ENCODE measurements at regions not wholly inside any gene's neighbourhood (a gene's known extent, or its start where the extent isn't known, plus 50 kb on each side); places are given as distances from the start of the nearest gene placed in this dataset.
A peak's percentile ranks its signal among the peaks of the same experiment; 100 is the strongest.
"Not testable (repeated sequence)": the region's sequence is repeated elsewhere in the genome, so short reads cannot be mapped to it uniquely, and the experiment has no call there.

DNA sequence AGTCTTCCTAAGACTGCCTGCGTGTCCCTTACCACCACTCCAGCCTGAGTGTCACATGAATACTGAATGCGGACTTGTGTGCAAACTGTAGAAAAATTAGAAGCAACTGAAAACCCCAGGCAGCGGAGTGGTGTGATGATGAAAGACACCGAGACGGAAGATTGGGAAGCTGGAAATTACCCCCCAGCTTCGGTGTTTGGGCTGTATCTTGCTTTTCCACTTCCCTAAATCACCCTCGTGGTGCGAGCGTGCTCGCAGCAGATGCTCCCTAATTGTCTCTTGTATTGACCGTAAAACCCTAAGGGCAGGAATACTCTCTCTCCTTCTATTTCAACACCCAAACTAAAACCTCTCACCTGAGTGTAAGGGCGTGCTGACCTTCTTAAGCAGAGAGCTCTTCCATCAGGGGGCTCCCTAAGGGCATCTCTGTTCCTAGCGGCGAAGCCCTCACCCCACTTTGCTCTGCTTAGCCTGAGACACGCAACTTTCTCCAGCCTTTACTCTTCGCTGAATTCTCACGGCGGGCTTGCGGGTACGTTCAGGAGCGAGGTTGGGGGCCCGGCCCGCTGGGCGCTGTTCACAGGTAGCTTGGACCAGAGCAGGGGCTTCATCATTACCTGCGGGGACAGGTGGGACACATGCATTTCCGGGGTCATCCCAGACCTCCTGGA lies 62.4 kb downstream of the CRYBB2 start:
- DNase-seq (ENCODE audit: low spot score), result no peak

GRCh38 chr22:25282346-25282670 lies 62.9 kb downstream of the CRYBB2 start:
- no peak for DNase-seq (ENCODE audit: low spot score)

- DNase-seq (ENCODE audit: low spot score), result no peak
Observed at GRCh38 chr22:25282671-25283561, 63.5 kb downstream of the CRYBB2 start.

- not testable (repeated sequence) for DNase-seq (ENCODE audit: low spot score)
Observed at GRCh38 chr22:25288481-25288880, 69.0 kb downstream of the CRYBB2 start.

- DNase-seq (ENCODE audit: low spot score), result not testable (repeated sequence)
Observed at GRCh38 chr22:25301912-25302311, 82.5 kb downstream of the CRYBB2 start.

- DNase-seq (ENCODE audit: low spot score), result not testable (repeated sequence)
Observed at GRCh38 chr22:25309586-25309985, 90.1 kb downstream of the CRYBB2 start.

DNA sequence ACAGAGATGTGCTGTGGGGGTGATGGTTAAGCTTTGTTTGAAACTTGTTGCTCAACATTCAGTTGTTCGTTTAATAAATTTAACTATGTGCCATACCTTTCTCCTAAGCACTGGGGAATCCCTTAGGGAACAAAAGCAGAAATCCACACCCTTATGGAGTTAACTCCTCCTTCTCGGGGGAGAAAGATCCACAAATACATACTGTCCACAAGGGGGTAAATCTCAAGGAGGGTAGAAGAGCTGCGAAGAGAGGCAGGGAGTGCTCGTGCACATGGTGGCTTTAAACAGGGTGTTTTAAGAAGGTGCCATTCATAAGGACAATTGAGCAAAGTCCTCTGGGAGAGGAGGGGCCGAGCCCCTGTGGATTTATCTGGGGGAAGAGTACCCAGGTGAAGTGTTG lies 92.5 kb downstream of the CRYBB2 start:
- not testable (repeated sequence) for DNase-seq (ENCODE audit: low spot score)

- no peak for DNase-seq (ENCODE audit: low spot score)
Observed at GRCh38 chr22:25318081-25318823, 98.8 kb downstream of the CRYBB2 start.

GRCh38 chr22:25327018-25327755 lies 107.7 kb downstream of the CRYBB2 start:
- DNase-seq (ENCODE audit: low spot score), result no peak

- DNase-seq (ENCODE audit: low spot score), result no peak
Observed at GRCh38 chr22:25331050-25331449, 111.6 kb downstream of the CRYBB2 start.

GRCh38 chr22:25331911-25332310 lies 112.5 kb downstream of the CRYBB2 start:
- DNase-seq (ENCODE audit: low spot score), result not testable (repeated sequence)

DNA sequence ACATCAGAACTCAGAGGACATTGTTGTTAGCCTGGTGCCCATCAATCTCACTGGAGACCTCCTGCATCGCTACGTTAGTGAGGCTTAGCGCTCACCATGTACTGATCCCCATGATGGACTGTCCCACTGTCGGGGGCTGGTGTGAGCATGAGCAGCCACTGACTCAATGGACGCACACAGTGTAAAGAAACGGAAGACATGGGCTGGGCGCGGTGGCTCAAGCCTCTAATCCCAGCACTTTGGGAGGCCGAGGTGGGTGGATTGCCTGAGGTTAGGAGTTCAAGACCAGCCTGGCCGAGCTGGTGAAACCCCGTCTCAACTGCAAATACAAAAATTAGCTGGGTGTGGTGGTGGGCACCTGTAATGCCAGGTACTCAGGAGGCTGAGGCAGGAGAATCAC lies 112.9 kb downstream of the CRYBB2 start:
- DNase-seq (ENCODE audit: low spot score), result no peak

- DNase-seq (ENCODE audit: low spot score), result peak; percentile 51
Observed at GRCh38 chr22:25334162-25334490, 114.7 kb downstream of the CRYBB2 start.

DNA sequence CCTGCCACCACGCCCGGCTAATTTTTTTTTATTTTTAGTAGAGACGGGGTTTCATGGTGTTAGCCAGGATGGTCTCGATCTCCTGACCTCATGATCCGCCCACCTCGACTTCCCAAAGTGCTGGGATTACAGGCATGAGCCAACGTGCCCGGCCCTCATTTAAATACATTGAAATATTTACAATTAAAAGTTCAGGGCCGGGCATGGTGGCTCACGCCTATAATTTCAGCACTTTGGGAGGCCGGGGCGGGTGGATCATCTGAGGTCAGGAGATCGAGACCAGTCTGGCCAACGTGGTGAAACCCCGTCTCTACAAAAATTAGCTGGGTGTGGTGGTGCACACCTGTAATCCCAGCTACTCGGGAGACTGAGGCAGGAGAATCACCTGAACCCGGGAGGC lies 115.2 kb downstream of the CRYBB2 start:
- DNase-seq (ENCODE audit: low spot score), result not testable (repeated sequence)

GRCh38 chr22:25335276-25335675 lies 115.8 kb downstream of the CRYBB2 start:
- DNase-seq (ENCODE audit: low spot score), result not testable (repeated sequence)

GRCh38 chr22:25340536-25340935 lies 121.1 kb downstream of the CRYBB2 start:
- not testable (repeated sequence) for DNase-seq (ENCODE audit: low spot score)

- DNase-seq (ENCODE audit: low spot score), result not testable (repeated sequence)
Observed at GRCh38 chr22:25344366-25344765, 124.9 kb downstream of the CRYBB2 start.

GRCh38 chr22:25346859-25347751 lies 127.7 kb downstream of the CRYBB2 start:
- DNase-seq (ENCODE audit: low spot score), result no peak

GRCh38 chr22:25347752-25348102 lies 128.3 kb downstream of the CRYBB2 start:
- no peak for DNase-seq (ENCODE audit: low spot score)

- no peak for DNase-seq (ENCODE audit: low spot score)
Observed at GRCh38 chr22:25348391-25348790, 129.0 kb downstream of the CRYBB2 start.

DNA sequence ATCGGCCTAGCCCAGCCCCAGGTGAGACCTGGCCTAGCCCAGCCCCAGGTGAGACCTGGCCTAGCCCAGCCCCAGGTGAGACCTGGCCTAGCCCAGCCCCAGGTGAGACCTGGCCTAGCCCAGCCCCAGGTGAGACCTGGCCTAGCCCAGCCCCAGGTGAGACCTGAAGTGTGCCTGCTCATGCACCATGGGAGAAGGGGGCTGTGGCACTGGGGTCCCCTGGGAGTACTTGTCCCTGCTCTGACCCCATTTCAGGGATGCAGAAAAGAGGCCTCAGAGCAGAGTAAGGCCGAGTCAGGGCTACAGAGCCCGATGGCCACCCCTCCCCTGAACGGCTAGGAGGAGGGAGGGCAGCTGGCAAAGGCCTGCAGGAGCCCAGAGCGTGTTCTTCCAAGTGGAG lies 129.6 kb downstream of the CRYBB2 start:
- not testable (repeated sequence) for DNase-seq (ENCODE audit: low spot score)

All from mucosa of gallbladder (tissue), 1 donor.